Stimulated activated CD4-positive, alpha-beta T cell treated with anti-CD3 and anti-CD28 coated beads, Interleukin-15, amount 100 ng/mL, for 48 hours (primary cell): ENCODE measurements at regions not wholly inside any gene's neighbourhood (a gene's known extent, or its start where the extent isn't known, plus 50 kb on each side); places are given as distances from the start of the nearest gene placed in this dataset.
"Not testable (repeated sequence)": the region's sequence is repeated elsewhere in the genome, so short reads cannot be mapped to it uniquely, and the experiment has no call there.

ENCODE experiments used
- DNase-seq, 2 donors: peaks; one replicate each; pipeline ENCODE4 v3.0.0-alpha.2; 2020; ENCODE audit warnings: low read depth in 2 of 2

GRCh38 chr1:233722212-233722979 is 108.5 kb downstream of the KCNK1 start:
- DNase-seq, result no peak

- no peak for DNase-seq
Observed at GRCh38 chr1:233723387-233723786, 109.5 kb downstream of the KCNK1 start.

- not testable (repeated sequence) for DNase-seq
Observed at GRCh38 chr1:233724131-233724631, 110.3 kb downstream of the KCNK1 start.

- no peak for DNase-seq
Observed at GRCh38 chr1:233725423-233725822, 111.5 kb downstream of the KCNK1 start.

- no peak for DNase-seq
Observed at GRCh38 chr1:233728721-233729120, 114.8 kb downstream of the KCNK1 start.

- no peak for DNase-seq
Observed at GRCh38 chr1:233730380-233730779, 116.5 kb downstream of the KCNK1 start.

- DNase-seq, result no peak
Observed at GRCh38 chr1:233730809-233731208, 116.9 kb downstream of the KCNK1 start.

GRCh38 chr1:233732206-233732605 is 118.3 kb downstream of the KCNK1 start:
- no peak for DNase-seq

- no peak for DNase-seq
Observed at GRCh38 chr1:233734456-233734855, 120.5 kb downstream of the KCNK1 start.

- no peak for DNase-seq
Observed at GRCh38 chr1:233735331-233735730, 121.4 kb downstream of the KCNK1 start.

GRCh38 chr1:233735847-233736246 is 121.9 kb downstream of the KCNK1 start:
- DNase-seq, result no peak

GRCh38 chr1:233737341-233737740 is 123.4 kb downstream of the KCNK1 start:
- DNase-seq, result no peak

- no peak for DNase-seq
Observed at GRCh38 chr1:233738396-233738795, 124.5 kb downstream of the KCNK1 start.

- DNase-seq, result no peak
Observed at GRCh38 chr1:233738850-233739249, 124.9 kb downstream of the KCNK1 start.

GRCh38 chr1:233744779-233745513 is 131.0 kb downstream of the KCNK1 start:
- no peak for DNase-seq

GRCh38 chr1:233750139-233750538 is 136.2 kb downstream of the KCNK1 start:
- no peak for DNase-seq

GRCh38 chr1:233759665-233760064 is 144.8 kb upstream of the SLC35F3 start:
- no peak for DNase-seq

- DNase-seq, result not testable (repeated sequence)
Observed at GRCh38 chr1:233764304-233764703, 140.2 kb upstream of the SLC35F3 start.

GRCh38 chr1:233777566-233777965 is 126.9 kb upstream of the SLC35F3 start:
- no peak for DNase-seq

GRCh38 chr1:233780049-233780448 is 124.4 kb upstream of the SLC35F3 start:
- no peak for DNase-seq

- DNase-seq, result no peak
Observed at GRCh38 chr1:233782937-233783586, 121.4 kb upstream of the SLC35F3 start.

- DNase-seq, result no peak
Observed at GRCh38 chr1:233787599-233787998, 116.9 kb upstream of the SLC35F3 start.
